ENCODE measurements at regions not wholly inside any gene's neighbourhood (a gene's known extent, or its start where the extent isn't known, plus 50 kb on each side); places are given as distances from the start of the nearest gene placed in this dataset.
"Not testable (repeated sequence)": the region's sequence is repeated elsewhere in the genome, so short reads cannot be mapped to it uniquely, and the experiment has no call there.

- DNase-seq (ENCODE audit: low read depth) = no peak
- H3K4me3 ChIP-seq (ENCODE audit: low read depth, low read length) = no peak overlapping the region
- no peak for TF ChIP-seq CTCF (IDR thresholded peaks at IDR 0.05; ENCODE audit: low read depth, low read length, missing control alignments)
Measured at GRCh38 chrX:150094996-150095395, 156.7 kb upstream of the EOLA2 start.

- no peak overlapping the region for H3K4me3 ChIP-seq (ENCODE audit: low read depth, low read length)
- TF ChIP-seq CTCF (IDR thresholded peaks at IDR 0.05; ENCODE audit: low read depth, low read length, missing control alignments) = no peak
- DNase-seq (ENCODE audit: low read depth) = no peak
Measured at GRCh38 chrX:150099316-150099715, 161.0 kb upstream of the EOLA2 start.

DNA sequence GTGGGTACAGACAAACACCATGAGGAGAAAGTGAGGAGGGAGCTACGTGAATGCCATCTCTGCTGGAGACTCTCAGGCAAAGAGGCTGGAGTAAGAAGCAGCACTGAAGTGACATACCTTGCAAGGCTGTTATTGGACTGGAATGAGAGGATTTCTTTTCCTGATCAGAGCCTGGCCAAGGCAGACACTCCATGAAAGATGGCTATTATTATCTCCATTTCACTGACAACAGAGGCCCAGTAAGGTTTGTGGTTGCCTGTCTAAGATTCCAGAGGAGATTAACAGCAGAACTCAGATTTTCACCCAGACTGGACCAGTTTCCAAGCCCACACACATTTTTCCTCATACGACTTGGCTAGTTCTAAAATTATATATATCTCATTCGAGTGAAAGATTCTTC, 162.0 kb upstream of the EOLA2 start:
- no peak for TF ChIP-seq CTCF (IDR thresholded peaks at IDR 0.05; ENCODE audit: low read depth, low read length, missing control alignments)
- DNase-seq (ENCODE audit: low read depth) = no peak
- no peak overlapping the region for H3K4me3 ChIP-seq (ENCODE audit: low read depth, low read length)

GRCh38 chrX:150118476-150118875, 180.2 kb upstream of the EOLA2 start:
- no peak for TF ChIP-seq CTCF (IDR thresholded peaks at IDR 0.05; ENCODE audit: low read depth, low read length, missing control alignments)
- H3K4me3 ChIP-seq (ENCODE audit: low read depth, low read length) = no peak overlapping the region
- no peak for DNase-seq (ENCODE audit: low read depth)

- H3K4me3 ChIP-seq (ENCODE audit: low read depth, low read length) = no peak overlapping the region
- no peak for DNase-seq (ENCODE audit: low read depth)
- no peak for TF ChIP-seq CTCF (IDR thresholded peaks at IDR 0.05; ENCODE audit: low read depth, low read length, missing control alignments)
Measured at GRCh38 chrX:150119323-150119722, 181.0 kb upstream of the EOLA2 start.

DNA sequence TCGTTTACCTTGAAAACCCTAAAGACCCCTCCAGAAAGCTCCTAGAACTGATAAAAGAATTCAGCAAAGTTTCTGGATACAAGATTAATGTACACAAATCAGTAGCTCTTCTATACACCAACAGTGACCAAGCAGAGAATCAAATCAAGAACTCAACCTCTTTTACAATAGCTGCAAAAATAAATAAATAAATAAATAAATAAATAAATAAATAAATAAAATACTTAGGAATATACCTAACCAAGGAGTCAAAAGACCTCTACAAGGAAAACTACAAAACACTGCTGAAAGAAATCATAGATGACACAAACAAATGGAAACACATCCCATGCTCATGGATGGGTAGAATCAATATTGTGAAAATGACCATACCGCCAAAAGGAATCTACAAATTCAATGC, 186.8 kb upstream of the EOLA2 start:
- not testable (repeated sequence) for DNase-seq (ENCODE audit: low read depth); H3K4me3 ChIP-seq (ENCODE audit: low read depth, low read length)

GRCh38 chrX:150127216-150127615, 188.9 kb upstream of the EOLA2 start:
- no peak for DNase-seq (ENCODE audit: low read depth)
- no peak overlapping the region for H3K4me3 ChIP-seq (ENCODE audit: low read depth, low read length)
- TF ChIP-seq CTCF (IDR thresholded peaks at IDR 0.05; ENCODE audit: low read depth, low read length, missing control alignments) = no peak

Data from GM12864 (cell line).